ENCODE measurements at regions not wholly inside any gene's neighbourhood (a gene's known extent, or its start where the extent isn't known, plus 50 kb on each side); places are given as distances from the start of the nearest gene placed in this dataset.
"Not testable (repeated sequence)": the region's sequence is repeated elsewhere in the genome, so short reads cannot be mapped to it uniquely, and the experiment has no call there.

GRCh38 chr16:87008664-87009063, 308.5 kb downstream of the C16orf95 start:
- DNase-seq, result no peak

- DNase-seq, result no peak
Observed at GRCh38 chr16:87012954-87013938, 303.9 kb downstream of the C16orf95 start.

GRCh38 chr16:87014112-87014511, 303.1 kb downstream of the C16orf95 start:
- DNase-seq, result no peak

GRCh38 chr16:87015021-87015420, 302.2 kb downstream of the C16orf95 start:
- DNase-seq, result no peak

- DNase-seq, result no peak
Observed at GRCh38 chr16:87016046-87017035, 300.9 kb downstream of the C16orf95 start.

- DNase-seq, result no peak
Observed at GRCh38 chr16:87017371-87018012, 299.7 kb downstream of the C16orf95 start.

- no peak for DNase-seq
Observed at GRCh38 chr16:87025676-87026075, 291.5 kb downstream of the C16orf95 start.

GRCh38 chr16:87027056-87027616, 290.1 kb downstream of the C16orf95 start:
- no peak for DNase-seq

GRCh38 chr16:87028481-87029320, 288.5 kb downstream of the C16orf95 start:
- DNase-seq, result no peak

GRCh38 chr16:87032554-87032953, 284.6 kb downstream of the C16orf95 start:
- DNase-seq, result no peak

GRCh38 chr16:87033021-87033471, 284.1 kb downstream of the C16orf95 start:
- DNase-seq, result no peak

- DNase-seq, result no peak
Observed at GRCh38 chr16:87033541-87034300, 283.5 kb downstream of the C16orf95 start.

- no peak for DNase-seq
Observed at GRCh38 chr16:87034317-87034716, 282.9 kb downstream of the C16orf95 start.

- DNase-seq, result no peak
Observed at GRCh38 chr16:87035053-87035452, 282.1 kb downstream of the C16orf95 start.

- no peak for DNase-seq
Observed at GRCh38 chr16:87037012-87037411, 280.2 kb downstream of the C16orf95 start.

- DNase-seq, result not testable (repeated sequence)
Observed at GRCh38 chr16:87038528-87038927, 278.7 kb downstream of the C16orf95 start.

GRCh38 chr16:87040169-87041117, 276.7 kb downstream of the C16orf95 start:
- DNase-seq, result no peak

- DNase-seq, result no peak
Observed at GRCh38 chr16:87041286-87041685, 275.9 kb downstream of the C16orf95 start.

GRCh38 chr16:87042551-87043230, 274.5 kb downstream of the C16orf95 start:
- DNase-seq, result no peak

Measured in activated T-cell treated with anti-CD3 and anti-CD28 coated beads, Interleukin-2, amount 50 U/mL, for 48 hours (primary cell).